Mesenchymal stem cell (in vitro differentiated cells and primary cell): ENCODE measurements at regions not wholly inside any gene's neighbourhood (a gene's known extent, or its start where the extent isn't known, plus 50 kb on each side); places are given as distances from the start of the nearest gene placed in this dataset.

Source experiments
- DNase-seq: peaks from one replicate; pipeline ENCODE4 v3.0.0-alpha.2; 2013
- H2AFZ ChIP-seq: one replicate; pipeline ENCODE4 v1.6.1; 2013; ENCODE audit warnings: low read depth, mild to moderate bottlenecking, control low read depth, inconsistent platforms, low read length, moderate library complexity
- H2AK5ac ChIP-seq: 2 replicates; pipeline ENCODE4 v1.6.1; 2013; ENCODE audit warnings: low read length, moderate library complexity, mild to moderate bottlenecking, inconsistent platforms; ENCODE audit not compliant: severe bottlenecking
- H2BK120ac ChIP-seq: one replicate; pipeline ENCODE4 v1.6.1; 2013; ENCODE audit warnings: low read depth, mild to moderate bottlenecking, inconsistent platforms, low read length, moderate library complexity
- H2BK12ac ChIP-seq, 2 experiments: one replicate each; pipeline ENCODE4 v1.6.1; 2013; ENCODE audit warnings: inconsistent platforms in 2 of 2, low read length in 2 of 2, mild to moderate bottlenecking in 2 of 2, moderate library complexity in 2 of 2, control low read depth in 1 of 2
- H2BK15ac ChIP-seq: one replicate; pipeline ENCODE4 v1.6.1; 2013; ENCODE audit warnings: mild to moderate bottlenecking, low read depth, inconsistent platforms; ENCODE audit not compliant: poor library complexity, severe bottlenecking
- H2BK5ac ChIP-seq: 2 replicates; pipeline ENCODE4 v1.6.1; 2013; ENCODE audit warnings: low read depth, mild to moderate bottlenecking, low read length, control low read depth, inconsistent platforms; ENCODE audit not compliant: poor library complexity, severe bottlenecking
- H3K14ac ChIP-seq, 2 experiments: one replicate each; pipeline ENCODE4 v1.6.1; 2013; ENCODE audit warnings: inconsistent platforms in 2 of 2, low read length in 2 of 2, control low read depth in 1 of 2, mild to moderate bottlenecking in 1 of 2, moderate library complexity in 1 of 2
- H3K18ac ChIP-seq, 2 experiments: one replicate each; pipeline ENCODE4 v1.6.1; 2013; ENCODE audit warnings: inconsistent platforms in 2 of 2, low read length in 2 of 2, control low read depth in 1 of 2, low read depth in 1 of 2, mild to moderate bottlenecking in 1 of 2
- H3K23ac ChIP-seq, 2 experiments: one replicate each; pipeline ENCODE4 v1.6.1; 2013; ENCODE audit warnings: inconsistent platforms in 2 of 2, low read length in 2 of 2, mild to moderate bottlenecking in 2 of 2, moderate library complexity in 2 of 2, control low read depth in 1 of 2
- H3K27ac ChIP-seq: 2 replicates; pipeline ENCODE4 v1.5.1; 2013; ENCODE audit warnings: mild to moderate bottlenecking, moderate library complexity, low read length, control low read depth, inconsistent platforms; ENCODE audit not compliant: poor library complexity, severe bottlenecking
- H3K27me3 ChIP-seq, 2 experiments: 2 replicates each; pipeline versions ENCODE4 v1.6.1 to v1.7.0; 2013; ENCODE audit warnings: low read length in 2 of 2, mild to moderate bottlenecking in 2 of 2, moderate library complexity in 2 of 2, control low read depth in 1 of 2, inconsistent platforms in 1 of 2; ENCODE audit not compliant: control insufficient read depth in 1 of 2, insufficient read depth in 1 of 2
- H3K36me3 ChIP-seq, 2 experiments: 2 replicates each; pipeline versions ENCODE4 v1.6.1 to v1.7.0; 2013; ENCODE audit warnings: low read length in 2 of 2, control low read depth in 1 of 2, inconsistent platforms in 1 of 2, low read depth in 1 of 2, mild to moderate bottlenecking in 1 of 2; ENCODE audit not compliant: insufficient read depth in 2 of 2, control insufficient read depth in 1 of 2
- H3K4ac ChIP-seq, 2 experiments: one replicate each; pipeline ENCODE4 v1.6.1; 2013; ENCODE audit warnings: inconsistent platforms in 2 of 2, low read length in 2 of 2, mild to moderate bottlenecking in 2 of 2, moderate library complexity in 2 of 2, control low read depth in 1 of 2, low read depth in 1 of 2
- H3K4me1 ChIP-seq: 2 replicates; pipeline ENCODE4 v1.6.1; 2013; ENCODE audit warnings: low read depth, low read length, control low read depth; ENCODE audit not compliant: control insufficient read depth, insufficient read depth
- H3K4me2 ChIP-seq: 2 replicates; pipeline ENCODE4 v1.6.1; 2013; ENCODE audit warnings: low read length, mild to moderate bottlenecking, inconsistent platforms; ENCODE audit not compliant: poor library complexity, severe bottlenecking
- H3K4me3 ChIP-seq, 2 experiments: 2 replicates each; pipeline versions ENCODE4 v1.5.1 to v1.7.0; 2013; ENCODE audit warnings: low read length in 2 of 2, mild to moderate bottlenecking in 2 of 2, control low read depth in 1 of 2, low read depth in 1 of 2; ENCODE audit not compliant: insufficient read depth in 1 of 2
- H3K79me1 ChIP-seq: replicated peaks from 2 replicates; pipeline ENCODE4 v1.6.1; 2013; ENCODE audit warnings: mild to moderate bottlenecking, control low read depth, low read length, inconsistent platforms; ENCODE audit not compliant: poor library complexity, severe bottlenecking
- H3K9ac ChIP-seq: 2 replicates; pipeline ENCODE4 v1.7.0; 2013; ENCODE audit warnings: mild to moderate bottlenecking, low read length, moderate library complexity
- H3K9me3 ChIP-seq: 2 replicates; pipeline ENCODE4 v1.7.0; 2013; ENCODE audit warnings: mild to moderate bottlenecking, low read length; ENCODE audit not compliant: control insufficient read depth
- H4K8ac ChIP-seq: one replicate; pipeline ENCODE4 v1.6.1; 2013; ENCODE audit warnings: inconsistent platforms, mild to moderate bottlenecking, low read length, moderate library complexity
- H4K91ac ChIP-seq: one replicate; pipeline ENCODE4 v1.6.1; 2013; ENCODE audit warnings: mild to moderate bottlenecking, low read length, inconsistent platforms
- WGBS: methylation state at CpG from one replicate; pipeline ENCODE4 v1.1.7; 2013; ENCODE audit warnings: mixed read lengths; 5-methylcytosine and 5-hydroxymethylcytosine counted together

DNA sequence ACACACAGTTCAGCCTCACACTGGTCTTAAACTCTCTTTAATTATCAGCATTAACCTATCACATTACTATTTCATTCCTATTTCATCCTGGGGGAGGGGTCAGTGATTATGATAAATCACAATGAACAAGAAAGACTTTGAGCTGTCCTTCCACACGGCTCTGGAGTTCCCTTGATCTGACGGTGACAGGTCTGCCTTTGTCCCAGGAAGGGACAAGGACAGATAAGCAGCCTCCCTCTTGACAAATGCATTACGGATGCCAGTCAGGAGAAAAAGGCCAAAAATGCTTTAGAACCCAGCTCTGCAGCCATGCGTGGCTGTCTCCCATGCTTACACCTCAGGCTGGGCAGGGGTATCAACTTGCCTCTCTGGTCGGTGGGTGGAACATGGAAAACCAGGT, 281.7 kb downstream of the BCL11A start:
- Histone ChIP-seq H2BK120ac (no peak overlapping the region), H3K4ac (no peak overlapping the region), H3K4me3 (no peak overlapping the region), H3K23ac (no peak overlapping the region), H3K4me1 (no peaks in the 10 kb centered on the region), H3K27ac (no peak overlapping the region), H2AK5ac (no peak overlapping the region), H2BK12ac (no peak overlapping the region), H2AFZ (no peak overlapping the region), H3K9me3 (peaks cover 23% of the 10 kb centered on the region), H3K9ac (no peak overlapping the region), H4K91ac (no peak overlapping the region), H3K27me3 (no peaks in the 10 kb centered on the region), H3K36me3 (no peaks in the 10 kb centered on the region), H3K18ac (no peak overlapping the region), H2BK15ac (no peak overlapping the region), H3K4me2 (no peak overlapping the region), H3K14ac (no peak overlapping the region), H2BK5ac (no peak overlapping the region), H4K8ac (no peak overlapping the region), H3K79me1 (no peaks in the 10 kb centered on the region)
- DNase-seq = no peak
- 69% methylated on average over 5 of the region's 5 CpGs for WGBS

DNA sequence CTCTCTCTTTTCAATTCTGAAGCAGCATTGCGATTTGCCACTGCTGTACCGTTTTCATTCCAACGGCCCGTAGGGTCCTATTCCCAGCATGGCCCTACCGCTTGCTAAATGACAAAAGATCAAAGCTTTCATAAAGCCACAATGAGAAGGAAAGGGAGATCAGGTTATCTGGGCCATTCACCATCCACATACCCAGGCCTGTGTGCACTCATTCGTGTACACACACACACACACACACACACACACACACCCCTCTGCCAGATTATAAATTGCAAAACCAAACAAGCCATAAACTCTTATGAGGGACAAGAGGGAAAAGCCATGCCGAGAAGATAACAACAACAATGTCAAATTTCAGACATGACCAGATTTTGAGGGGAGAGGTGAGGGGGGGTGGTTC, 282.3 kb downstream of the BCL11A start:
- no peak overlapping the region for H3K9ac ChIP-seq
- H2BK12ac ChIP-seq = no peak overlapping the region
- H3K79me1 ChIP-seq = no peaks in the 10 kb centered on the region
- no peak overlapping the region for H3K4ac ChIP-seq
- no peak overlapping the region for H2BK5ac ChIP-seq
- no peak overlapping the region for H3K4me2 ChIP-seq
- H4K91ac ChIP-seq = no peak overlapping the region
- no peak overlapping the region for H2BK15ac ChIP-seq
- no peak overlapping the region for H3K14ac ChIP-seq
- H3K27ac ChIP-seq = no peak overlapping the region
- no peak for DNase-seq
- H2AK5ac ChIP-seq = no peak overlapping the region
- no peak overlapping the region for H2AFZ ChIP-seq
- no peak overlapping the region for H3K4me3 ChIP-seq
- WGBS = 90% methylated on average over 6 of the region's 7 CpGs
- peaks cover 20% of the 10 kb centered on the region for H3K9me3 ChIP-seq
- H3K23ac ChIP-seq = no peak overlapping the region
- no peaks in the 10 kb centered on the region for H3K27me3 ChIP-seq
- no peak overlapping the region for H3K18ac ChIP-seq
- no peak overlapping the region for H4K8ac ChIP-seq
- H3K36me3 ChIP-seq = no peaks in the 10 kb centered on the region
- H2BK120ac ChIP-seq = no peak overlapping the region
- no peaks in the 10 kb centered on the region for H3K4me1 ChIP-seq

DNA sequence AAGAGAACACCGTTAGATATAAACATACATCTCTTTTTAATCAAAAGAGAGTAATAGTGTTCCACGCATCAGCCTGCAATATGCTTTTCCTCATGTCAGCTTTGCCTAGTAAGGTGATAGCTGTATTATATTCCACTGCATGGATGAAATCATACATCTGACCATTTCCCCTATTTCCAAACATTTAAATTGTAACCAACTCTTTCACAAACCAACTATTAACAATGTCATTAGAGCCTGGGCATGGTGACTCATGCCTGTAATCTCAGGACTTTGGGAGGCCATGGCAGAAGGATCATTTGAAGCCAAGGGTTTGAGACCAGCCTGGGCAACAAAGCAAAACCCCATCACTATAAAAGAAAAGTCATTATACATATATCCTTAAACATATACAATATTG, 284.8 kb downstream of the BCL11A start:
- H3K9me3 ChIP-seq = no peaks in the 10 kb centered on the region
- no peak overlapping the region for H3K4ac ChIP-seq
- no peak overlapping the region for H2BK5ac ChIP-seq
- no peak overlapping the region for H3K9ac ChIP-seq
- no peak overlapping the region for H2BK12ac ChIP-seq
- H3K27ac ChIP-seq = no peak overlapping the region
- no peaks in the 10 kb centered on the region for H3K79me1 ChIP-seq
- no peak for DNase-seq
- no peak overlapping the region for H2BK15ac ChIP-seq
- no peak overlapping the region for H2AFZ ChIP-seq
- no peak overlapping the region for H2AK5ac ChIP-seq
- H3K18ac ChIP-seq = no peak overlapping the region
- H3K4me2 ChIP-seq = no peak overlapping the region
- no peak overlapping the region for H4K91ac ChIP-seq
- whole genome bisulfite sequencing = 100% methylated on average over 2 of the region's 2 CpGs
- H3K14ac ChIP-seq = no peak overlapping the region
- H3K4me3 ChIP-seq = no peak overlapping the region
- H2BK120ac ChIP-seq = no peak overlapping the region
- H3K27me3 ChIP-seq = no peaks in the 10 kb centered on the region
- H3K23ac ChIP-seq = no peak overlapping the region
- no peaks in the 10 kb centered on the region for H3K4me1 ChIP-seq
- no peaks in the 10 kb centered on the region for H3K36me3 ChIP-seq
- no peak overlapping the region for H4K8ac ChIP-seq

DNA sequence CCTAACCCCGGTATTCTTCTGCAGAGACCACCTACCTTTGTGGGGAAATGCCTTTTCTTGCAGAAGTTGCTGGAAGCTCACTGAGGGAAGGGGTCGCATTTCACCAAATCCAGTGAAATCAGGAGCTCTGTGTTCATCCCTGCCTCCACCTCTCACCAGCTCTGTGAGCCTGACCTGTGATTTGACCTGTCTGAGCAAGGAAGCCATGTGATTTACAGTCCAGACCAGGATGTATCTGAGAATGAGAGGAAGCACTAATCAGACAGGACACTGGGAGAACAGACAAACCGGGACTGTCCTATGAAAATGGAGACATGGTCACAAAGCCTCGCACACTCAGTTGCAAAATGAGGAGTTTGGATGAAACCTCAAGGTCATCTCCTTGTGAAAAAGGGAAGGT, 285.4 kb downstream of the BCL11A start:
- Histone ChIP-seq H4K91ac (no peak overlapping the region), H3K27ac (no peak overlapping the region), H3K4me1 (no peaks in the 10 kb centered on the region), H3K4ac (no peak overlapping the region), H4K8ac (no peak overlapping the region), H2BK12ac (no peak overlapping the region), H3K23ac (no peak overlapping the region), H3K4me2 (no peak overlapping the region), H3K79me1 (no peaks in the 10 kb centered on the region), H2BK120ac (no peak overlapping the region), H3K27me3 (no peaks in the 10 kb centered on the region), H3K9me3 (no peaks in the 10 kb centered on the region), H2AK5ac (no peak overlapping the region), H3K14ac (no peak overlapping the region), H2BK5ac (no peak overlapping the region), H2AFZ (no peak overlapping the region), H3K4me3 (no peak overlapping the region), H3K36me3 (no peaks in the 10 kb centered on the region), H2BK15ac (no peak overlapping the region), H3K9ac (no peak overlapping the region), H3K18ac (no peak overlapping the region)
- no peak for DNase-seq
- 69% methylated on average over 4 of the region's 4 CpGs for WGBS
